Fibroblast of lung (primary cell): ENCODE measurements at regions not wholly inside any gene's neighbourhood (a gene's known extent, or its start where the extent isn't known, plus 50 kb on each side); places are given as distances from the start of the nearest gene placed in this dataset.

ENCODE experiments used
- CTCF ChIP-seq, 2 donors: IDR thresholded peaks in 1 of 2; conservative IDR thresholded peaks in 1 of 2; 1 replicate in 1 of 2; 2 replicates in 1 of 2; pipeline ENCODE4 v1.5.1; 2011 to 2012; ENCODE audit warnings: low read length in 2 of 2, control low read depth in 1 of 2, inconsistent platforms in 1 of 2, low read depth in 1 of 2, mild to moderate bottlenecking in 1 of 2
- EZH2 ChIP-seq: IDR thresholded peaks from 2 replicates; pipeline ENCODE4 v1.5.1; 2012; ENCODE audit warnings: low read length, control low read depth, mild to moderate bottlenecking; ENCODE audit errors: missing control alignments

DNA sequence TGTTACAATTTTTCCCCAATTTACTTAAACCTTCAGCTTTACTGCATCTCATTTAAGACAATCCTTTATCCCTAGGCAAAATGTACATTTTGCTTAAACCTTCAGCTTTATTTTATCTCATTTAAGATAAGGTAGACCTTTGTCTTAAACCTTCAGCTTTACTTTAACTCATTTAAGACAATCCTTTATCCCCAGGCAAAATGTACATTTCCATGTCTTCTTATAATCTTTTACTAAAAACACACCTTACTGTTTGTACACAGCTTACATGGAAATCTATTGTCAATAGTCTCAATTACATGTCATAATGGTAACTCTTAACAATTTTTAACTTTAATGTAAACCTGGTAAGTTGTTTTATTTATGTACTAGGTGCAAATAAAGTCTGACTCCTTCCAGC is 58.7 kb upstream of the MKRN3 start:
- no peak for TF ChIP-seq CTCF (conservative IDR thresholded peaks at IDR 0.05 in 1 of 2, IDR thresholded peaks at IDR 0.05 in 1 of 2; ENCODE audit: low read depth in 1 of 2, low read length in 2 of 2)
- TF ChIP-seq EZH2 = no peak
